Colonic mucosa (tissue), 4 donors: ENCODE measurements at regions not wholly inside any gene's neighbourhood (a gene's known extent, or its start where the extent isn't known, plus 50 kb on each side); places are given as distances from the start of the nearest gene placed in this dataset.

Source experiments
- DNase-seq: peaks from one replicate; pipeline ENCODE4 v3.0.0-alpha.2; 2020
- H3K27ac ChIP-seq: fragments of 200-600 bp; one replicate; pipeline ENCODE4 v1.8.0; 2021
- H3K27me3 ChIP-seq: fragments of 200-600 bp; one replicate; pipeline ENCODE4 v1.8.0; 2021
- H3K36me3 ChIP-seq: fragments of 200-600 bp; one replicate; pipeline ENCODE4 v1.8.0; 2021
- H3K4me1 ChIP-seq: fragments of 200-600 bp; one replicate; pipeline ENCODE4 v1.8.0; 2021; ENCODE audit warnings: mild to moderate bottlenecking
- H3K4me3 ChIP-seq: fragments of 200-600 bp; one replicate; pipeline ENCODE4 v1.8.0; 2021
- H3K9ac ChIP-seq, 2 donors: one replicate each; pipeline ENCODE4 v1.7.0; 2013; ENCODE audit warnings: control low read depth in 2 of 2, low read depth in 2 of 2, low read length in 2 of 2
- H3K9me3 ChIP-seq: fragments of 200-600 bp; one replicate; pipeline ENCODE4 v1.8.0; 2021
- CTCF ChIP-seq: fragments of 200-600 bp; IDR thresholded peaks from one replicate; pipeline ENCODE4 v1.8.0; 2022; ENCODE audit warnings: antibody characterized with exemption, mild to moderate bottlenecking
- intact Hi-C: fragments of 100-400 bp; cut with DNase I; formaldehyde crosslinking; loops from one replicate; pipeline ENCODE4 v1.14.1; 2022
- donor health status: healthy.
- donor health status: DM: no; HTN: no; CAD: no.
- donor health status: DM: no; HTN: no; CAD: no.

- Histone ChIP-seq H3K27me3 (no peaks in the 10 kb centered on the region), H3K4me1 (no peaks in the 10 kb centered on the region), H3K36me3 (no peaks in the 10 kb centered on the region), H3K27ac (no peak overlapping the region), H3K9me3 (no peaks in the 10 kb centered on the region), H3K9ac (no peak overlapping the region), H3K4me3 (no peak overlapping the region)
- intact Hi-C loops, result no loop called here
- no peak for DNase-seq
- TF ChIP-seq CTCF, result no peak
Measured at GRCh38 chr10:8321990-8322389, 267.5 kb downstream of the GATA3 start.

GRCh38 chr10:8323428-8324054, 269.1 kb downstream of the GATA3 start:
- Histone ChIP-seq H3K9me3 (no peaks in the 10 kb centered on the region), H3K4me1 (no peaks in the 10 kb centered on the region), H3K9ac (no peak overlapping the region), H3K27ac (no peak overlapping the region), H3K27me3 (no peaks in the 10 kb centered on the region), H3K36me3 (no peaks in the 10 kb centered on the region), H3K4me3 (no peak overlapping the region)
- intact Hi-C loops, result no loop called here
- no peak for TF ChIP-seq CTCF
- no peak for DNase-seq

- no peaks in the 10 kb centered on the region for H3K36me3 ChIP-seq
Measured at GRCh38 chr10:8325024-8325980, 270.8 kb downstream of the GATA3 start.

GRCh38 chr10:8326396-8327139, 272.1 kb downstream of the GATA3 start:
- H3K9ac ChIP-seq, result no peak overlapping the region
- no peaks in the 10 kb centered on the region for H3K4me1 ChIP-seq
- intact Hi-C loops, result no loop called here
- H3K4me3 ChIP-seq, result no peak overlapping the region
- TF ChIP-seq CTCF, result no peak
- H3K9me3 ChIP-seq, result no peaks in the 10 kb centered on the region
- H3K36me3 ChIP-seq, result no peaks in the 10 kb centered on the region
- no peak overlapping the region for H3K27ac ChIP-seq
- DNase-seq, result no peak
- no peaks in the 10 kb centered on the region for H3K27me3 ChIP-seq

More at GRCh38 chr10:8325024-8325980, 270.8 kb downstream of the GATA3 start:
- no peak for DNase-seq
- no peaks in the 10 kb centered on the region for H3K9me3 ChIP-seq
- no peaks in the 10 kb centered on the region for H3K4me1 ChIP-seq
- no peak overlapping the region for H3K9ac ChIP-seq
- no peak for TF ChIP-seq CTCF
- H3K4me3 ChIP-seq, result no peak overlapping the region
- H3K27ac ChIP-seq, result no peak overlapping the region
- no peaks in the 10 kb centered on the region for H3K27me3 ChIP-seq
- intact Hi-C loops, result no loop called here

- H3K9me3 ChIP-seq, result no peaks in the 10 kb centered on the region
- H3K27me3 ChIP-seq, result no peaks in the 10 kb centered on the region
- no peak overlapping the region for H3K27ac ChIP-seq
- no peak for DNase-seq
- H3K4me3 ChIP-seq, result no peak overlapping the region
- intact Hi-C loops, result no loop called here
- H3K36me3 ChIP-seq, result no peaks in the 10 kb centered on the region
- H3K9ac ChIP-seq, result no peak overlapping the region
- TF ChIP-seq CTCF, result no peak
- H3K4me1 ChIP-seq, result no peaks in the 10 kb centered on the region
Measured at GRCh38 chr10:8327140-8327423, 272.6 kb downstream of the GATA3 start.
